ENCODE measurements at regions not wholly inside any gene's neighbourhood (a gene's known extent, or its start where the extent isn't known, plus 50 kb on each side); places are given as distances from the start of the nearest gene placed in this dataset.

DNA sequence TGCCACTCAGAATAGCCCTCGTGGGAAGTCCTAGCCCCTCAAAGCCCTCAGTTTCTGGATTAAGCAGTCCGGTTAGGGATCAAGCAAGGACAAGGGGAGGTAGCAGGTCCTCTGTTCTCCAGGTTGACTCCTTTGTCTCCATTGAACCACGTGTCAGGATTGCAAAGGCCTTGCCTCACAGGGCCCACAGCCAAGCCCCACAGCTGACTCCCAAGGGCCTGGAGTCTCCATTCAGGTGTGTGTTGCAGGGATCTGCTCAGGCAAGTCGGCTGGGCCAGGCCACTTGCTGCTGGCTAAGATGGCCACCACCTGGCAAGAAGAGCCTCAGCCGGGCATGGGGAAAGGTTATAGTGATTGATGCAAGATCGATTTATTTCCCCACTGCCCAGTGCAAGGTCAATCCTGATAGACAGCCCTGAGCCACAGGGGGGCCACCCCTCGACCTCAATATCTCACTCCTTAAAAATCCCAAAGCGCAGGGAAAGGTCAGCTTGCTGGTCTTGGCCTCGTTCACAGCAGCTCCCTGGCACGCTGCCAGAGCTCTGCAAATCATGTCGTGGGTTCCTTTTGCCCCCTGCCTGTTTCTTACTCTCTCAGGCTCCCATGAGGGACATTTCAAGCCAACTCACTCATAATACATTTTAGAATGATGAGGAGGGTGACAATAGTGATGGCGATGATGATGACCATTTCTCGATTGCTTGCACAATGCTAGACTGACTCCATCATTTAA lies 75.9 kb downstream of the EDN3 start:
- no peak for DNase-seq (ENCODE audit: low spot score in 2 of 2)
- no peak for TF ChIP-seq CTCF (IDR thresholded peaks at IDR 0.05)
- TF ChIP-seq EP300 (IDR thresholded peaks at IDR 0.05), result no peak
- TF ChIP-seq POLR2A (IDR thresholded peaks at IDR 0.05), result no peak
- no peaks in the 10 kb centered on the region for H3K36me3 ChIP-seq

DNA sequence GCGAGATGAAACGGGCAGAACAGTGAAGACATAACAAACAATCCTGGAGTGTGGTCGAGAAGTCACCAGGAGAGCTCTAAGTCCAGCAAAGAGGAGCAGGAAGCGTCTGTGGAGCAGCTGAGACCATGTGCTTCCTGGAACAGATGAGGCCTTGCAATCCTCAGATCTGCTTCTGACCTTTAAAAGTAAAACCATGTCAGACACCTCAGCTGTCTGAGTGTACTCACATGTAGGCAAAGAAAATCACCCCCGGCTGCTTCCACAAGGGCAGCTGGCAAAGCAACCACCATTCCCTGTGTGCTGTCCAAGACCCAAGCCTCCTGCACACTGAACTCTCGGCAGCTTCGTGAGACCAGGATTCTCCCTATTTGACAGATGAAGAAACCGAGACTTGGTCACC lies 76.6 kb downstream of the EDN3 start:
- TF ChIP-seq POLR2A (IDR thresholded peaks at IDR 0.05), result no peak
- WGBS, 2 donors, result 79 to 83% methylated on average over 8 of the region's 8 CpGs
- H3K27ac ChIP-seq, result no peak overlapping the region
- no peak for DNase-seq (ENCODE audit: low spot score in 2 of 2)
- no peaks in the 10 kb centered on the region for H3K4me1 ChIP-seq
- peaks cover 0 to 13% of the 10 kb centered on the region in 2 donors for H3K27me3 ChIP-seq
- no peak overlapping the region for H3K4me3 ChIP-seq
- no peaks in the 10 kb centered on the region for H3K9me3 ChIP-seq
- no peaks in the 10 kb centered on the region for H3K36me3 ChIP-seq

More for the DNA sequence above, 75.9 kb downstream of the EDN3 start:
- Histone ChIP-seq H3K4me3 (no peak overlapping the region), H3K4me1 (no peaks in the 10 kb centered on the region), H3K9me3 (no peaks in the 10 kb centered on the region), H3K27me3 (peaks cover 0 to 13% of the 10 kb centered on the region in 2 donors), H3K27ac (no peak overlapping the region)
- 50 to 54% methylated on average over 10 to 13 of the region's 13 CpGs for WGBS, 2 donors

GRCh38 chr20:59377842-59378241 lies 77.4 kb downstream of the EDN3 start:
- Histone ChIP-seq H3K27me3 (peaks cover 0 to 13% of the 10 kb centered on the region in 2 donors), H3K36me3 (no peaks in the 10 kb centered on the region), H3K9me3 (no peaks in the 10 kb centered on the region), H3K4me3 (no peak overlapping the region), H3K27ac (no peak overlapping the region), H3K4me1 (no peaks in the 10 kb centered on the region)
- DNase-seq (ENCODE audit: low spot score in 2 of 2), result no peak
- TF ChIP-seq POLR2A (IDR thresholded peaks at IDR 0.05) (no peak), EP300 (IDR thresholded peaks at IDR 0.05) (no peak), CTCF (IDR thresholded peaks at IDR 0.05) (no peak)
- WGBS, 2 donors, result 72 to 83% methylated on average over 3 of the region's 3 CpGs

GRCh38 chr20:59378396-59378795 lies 78.0 kb downstream of the EDN3 start:
- Histone ChIP-seq H3K27me3 (peaks cover 0 to 13% of the 10 kb centered on the region in 2 donors), H3K27ac (no peak overlapping the region), H3K4me3 (no peak overlapping the region), H3K9me3 (no peaks in the 10 kb centered on the region), H3K4me1 (no peaks in the 10 kb centered on the region), H3K36me3 (no peaks in the 10 kb centered on the region)
- TF ChIP-seq CTCF (IDR thresholded peaks at IDR 0.05), result no peak
- no peak for TF ChIP-seq POLR2A (IDR thresholded peaks at IDR 0.05)
- no peak for TF ChIP-seq EP300 (IDR thresholded peaks at IDR 0.05)
- 97 to 100% methylated on average over 1 of the region's 1 CpG for WGBS, 2 donors
- no peak for DNase-seq (ENCODE audit: low spot score in 2 of 2)

DNA sequence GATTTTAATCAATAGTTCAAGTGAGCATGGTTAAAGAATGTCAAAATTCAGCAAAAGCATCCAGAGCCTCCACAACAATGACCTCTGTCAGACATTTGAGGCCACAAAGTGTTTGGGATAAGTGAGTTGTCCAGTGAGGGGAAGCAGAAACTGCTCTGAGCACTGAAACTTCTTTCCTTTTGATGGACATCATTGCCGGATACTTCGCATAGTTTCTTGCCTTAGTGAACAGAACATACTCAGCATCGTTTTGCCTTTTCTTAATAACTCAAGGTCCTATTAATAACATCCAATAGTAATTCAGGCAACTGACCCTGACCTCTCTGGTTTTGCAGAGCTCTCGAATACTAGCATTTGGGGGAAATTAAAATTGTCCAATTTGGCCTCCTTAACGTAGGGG lies 78.6 kb downstream of the EDN3 start:
- no peak for DNase-seq (ENCODE audit: low spot score in 2 of 2)
- no peaks in the 10 kb centered on the region for H3K4me1 ChIP-seq
- TF ChIP-seq CTCF (IDR thresholded peaks at IDR 0.05) (no peak), POLR2A (IDR thresholded peaks at IDR 0.05) (no peak), EP300 (IDR thresholded peaks at IDR 0.05) (no peak)
- H3K9me3 ChIP-seq, result no peaks in the 10 kb centered on the region
- 39 to 54% methylated on average over 5 of the region's 5 CpGs for WGBS, 2 donors
- no peaks in the 10 kb centered on the region for H3K36me3 ChIP-seq
- H3K4me3 ChIP-seq, result no peak overlapping the region
- H3K27me3 ChIP-seq, result peaks cover 0 to 13% of the 10 kb centered on the region in 2 donors
- no peak overlapping the region for H3K27ac ChIP-seq

Measured in tibial nerve (tissue), 4 donors.